KBM-7 (cell line): ENCODE measurements at regions not wholly inside any gene's neighbourhood (a gene's known extent, or its start where the extent isn't known, plus 50 kb on each side); places are given as distances from the start of the nearest gene placed in this dataset.

Experiments
- DNase-seq: peaks from one replicate; pipeline ENCODE4 v3.0.0-alpha.2; 2015
- in situ Hi-C: fragments of 300-500 bp; cut with MboI; formaldehyde crosslinking; loops from 2 replicates; pipeline ENCODE4 v1.14.3; 2020; ENCODE audit warnings: low sequenced_read_pairs, low pct_unique_long_range_greater_than_20kb, mixed read lengths

DNA sequence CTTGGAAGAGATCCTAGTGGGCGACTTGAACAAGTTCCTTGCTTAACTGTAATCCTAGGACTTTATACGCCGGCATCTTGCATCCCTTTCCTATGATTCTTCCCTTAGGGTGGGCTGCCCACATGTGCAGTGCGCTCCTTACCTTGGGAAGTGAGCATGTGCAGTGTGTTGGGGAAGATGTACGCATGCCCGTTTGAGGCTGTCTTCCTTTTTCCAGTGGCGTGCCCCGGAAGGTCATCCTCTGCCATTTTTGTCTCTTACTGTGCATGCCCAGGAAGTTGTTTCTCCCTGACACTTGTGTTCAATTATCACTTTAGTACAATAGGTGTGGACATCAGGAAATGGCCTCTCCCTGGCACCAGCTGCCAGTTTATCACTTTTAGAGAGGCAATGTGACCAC is 936.5 kb downstream of the TBC1D22A start:
- in situ Hi-C loops = no loop called here

DNA sequence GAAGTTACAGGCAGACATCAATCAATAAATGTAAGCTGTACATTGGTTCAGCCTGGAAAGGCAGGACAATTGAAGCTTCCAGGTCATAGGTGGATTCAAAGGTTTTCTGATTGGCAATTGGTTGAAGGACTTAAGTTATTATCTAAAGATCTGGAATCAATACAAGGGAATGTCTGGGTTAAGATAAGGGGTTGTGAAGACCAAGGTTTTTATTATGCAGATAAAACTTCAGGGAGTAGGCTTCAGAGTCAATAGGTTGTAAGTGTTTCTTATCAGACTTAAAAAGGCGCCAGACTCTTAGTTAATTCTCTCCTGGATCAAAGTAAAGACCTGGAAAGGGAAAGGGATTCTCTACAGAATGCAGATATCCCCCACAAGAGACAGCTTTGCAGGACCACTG is 935.4 kb downstream of the TBC1D22A start:
- in situ Hi-C loops = no loop called here
- DNase-seq = no peak

More for the DNA sequence above, 936.5 kb downstream of the TBC1D22A start:
- DNase-seq = no peak

DNA sequence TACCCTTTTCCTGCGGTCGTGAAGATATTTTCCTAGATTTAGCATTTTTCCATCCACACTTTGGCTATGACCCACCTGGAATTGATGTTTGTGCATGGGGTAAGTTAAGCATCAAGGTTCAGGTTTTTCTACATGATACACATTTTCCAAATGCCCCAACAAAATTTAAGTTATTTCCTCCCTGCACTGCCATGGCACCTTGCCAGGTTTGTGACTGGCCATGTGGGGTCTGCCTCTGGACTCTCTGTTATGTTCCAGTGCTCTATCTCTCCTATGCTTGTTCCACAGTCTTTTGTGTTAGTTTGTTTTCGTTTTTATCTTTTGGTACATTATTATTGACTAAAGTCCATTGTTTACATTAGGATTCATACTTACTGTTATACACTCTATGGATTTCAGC is 934.3 kb downstream of the TBC1D22A start:
- no peak for DNase-seq
- in situ Hi-C loops = no loop called here

DNA sequence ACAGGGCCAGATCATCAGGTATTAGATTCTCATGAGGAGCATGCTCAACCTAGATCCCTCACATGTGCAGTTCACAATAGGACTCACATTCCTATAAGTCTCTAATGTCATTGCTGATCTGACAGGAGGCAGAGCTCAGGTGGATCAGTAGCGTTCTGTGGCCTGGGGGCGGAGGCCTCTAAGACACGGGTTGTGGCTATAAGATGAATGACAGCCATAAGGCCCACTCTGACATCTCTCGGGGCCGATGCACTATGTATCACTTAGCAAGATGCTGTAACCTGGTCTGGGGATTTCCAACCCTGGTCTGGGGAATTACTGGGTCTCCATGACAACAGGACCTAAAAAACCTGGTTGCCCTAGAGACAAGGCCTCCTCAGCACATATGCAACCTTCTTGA is 932.7 kb downstream of the TBC1D22A start:
- DNase-seq = no peak
- in situ Hi-C loops = no loop called here

DNA sequence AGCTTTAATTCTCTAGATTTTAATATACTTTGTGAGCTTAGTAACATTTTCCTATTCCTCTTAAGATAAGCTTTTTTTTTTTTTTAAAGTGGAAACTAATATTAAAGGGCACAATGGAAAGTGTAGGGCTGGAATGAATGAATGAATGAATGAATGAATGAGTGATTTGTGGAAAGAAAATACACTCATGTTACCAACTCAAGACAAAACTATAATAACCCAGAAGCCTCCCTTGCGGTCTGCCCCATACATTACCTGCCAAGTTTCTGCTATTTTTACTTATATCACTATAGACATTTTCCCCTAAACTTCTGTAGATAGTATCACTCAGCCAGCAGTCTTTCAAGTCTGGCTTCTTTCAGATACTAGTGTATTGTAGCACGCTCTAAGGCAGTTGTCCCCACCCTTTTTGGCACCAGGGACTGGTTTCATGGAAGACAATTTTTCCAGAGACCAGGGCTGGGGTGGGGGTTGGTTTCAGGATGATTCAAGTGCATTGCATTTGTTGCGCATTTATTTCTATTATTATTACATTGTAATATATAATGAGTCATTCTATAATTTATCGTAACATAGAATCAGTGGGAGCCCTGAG is 932.2 kb downstream of the TBC1D22A start:
- in situ Hi-C loops = no loop called here
- DNase-seq = no peak

DNA sequence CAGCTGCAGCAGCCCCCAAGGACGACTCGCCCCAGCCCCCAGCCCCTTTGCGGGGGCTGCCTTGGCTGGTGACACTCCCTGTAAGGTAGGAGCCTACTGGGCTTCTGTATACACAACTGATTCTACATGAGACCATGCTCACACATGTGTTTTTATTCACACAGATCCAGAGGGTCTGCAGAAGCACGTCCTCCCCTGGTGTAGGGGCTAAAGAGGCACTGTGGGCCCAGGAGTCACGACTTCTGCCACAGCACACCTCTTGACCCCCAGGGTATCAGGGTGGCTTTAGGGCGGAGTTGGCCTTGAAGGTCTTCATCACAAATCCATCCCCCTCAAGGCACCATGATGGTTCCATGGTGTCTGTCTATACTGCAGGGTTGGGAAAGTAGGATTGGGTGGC is 931.2 kb downstream of the TBC1D22A start:
- in situ Hi-C loops = no loop called here
- no peak for DNase-seq

DNA sequence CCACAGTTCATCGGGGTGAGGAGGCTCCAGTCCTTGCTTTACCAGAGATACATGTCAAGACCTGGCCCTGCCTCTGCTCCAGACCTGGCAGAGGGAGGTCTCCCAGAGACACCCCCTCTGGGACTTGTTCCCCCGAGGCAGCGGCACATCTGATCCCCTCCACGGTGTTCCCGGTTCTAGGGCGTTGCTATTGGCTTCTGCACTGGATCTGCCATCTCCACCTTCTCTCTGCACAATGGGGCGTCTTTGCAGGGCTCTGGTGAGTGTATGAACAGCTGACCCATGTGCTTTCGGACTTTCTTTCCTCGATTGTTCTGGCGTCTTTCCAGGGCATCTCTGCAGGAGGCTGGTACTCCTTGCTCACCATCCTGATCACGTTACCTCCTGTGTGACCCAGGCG is 930.4 kb downstream of the TBC1D22A start:
- in situ Hi-C loops = no loop called here
- no peak for DNase-seq

DNA sequence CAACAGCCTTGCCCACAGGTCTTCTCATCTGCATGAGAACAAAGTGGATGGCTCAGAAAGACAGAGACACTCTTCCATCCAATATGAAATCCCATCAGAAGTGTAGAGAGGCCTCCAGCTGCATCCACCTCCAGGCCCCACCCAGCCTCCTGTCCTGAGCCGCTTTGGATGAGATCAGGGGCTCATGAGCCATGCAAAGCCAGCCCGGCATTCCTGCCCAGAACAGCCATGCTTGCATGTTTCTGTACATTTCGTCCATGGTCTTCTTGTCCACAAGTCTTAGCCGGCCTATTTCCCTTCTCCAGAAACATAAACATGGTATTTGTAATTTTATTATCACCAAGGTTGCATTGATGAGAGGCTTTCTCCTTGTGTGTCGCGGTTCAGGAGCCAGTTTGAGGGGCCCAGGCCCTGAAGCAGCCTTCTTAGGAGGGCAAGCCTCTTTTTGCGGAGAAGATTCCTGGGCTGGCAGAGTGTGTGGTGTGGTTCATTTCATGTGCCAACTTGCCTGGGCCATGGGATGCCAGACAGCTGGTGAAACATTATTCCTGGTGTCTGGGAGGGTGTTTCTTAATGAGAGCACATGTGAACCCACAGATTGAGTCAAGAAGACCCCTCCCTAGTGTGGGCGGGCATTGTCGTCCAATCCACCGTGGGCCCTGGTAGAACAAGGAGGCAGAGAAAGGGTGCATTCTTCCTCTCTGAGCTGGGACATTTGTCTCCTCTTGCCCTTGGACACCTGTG is 928.9 kb downstream of the TBC1D22A start:
- in situ Hi-C loops = no loop called here
- DNase-seq = no peak

DNA sequence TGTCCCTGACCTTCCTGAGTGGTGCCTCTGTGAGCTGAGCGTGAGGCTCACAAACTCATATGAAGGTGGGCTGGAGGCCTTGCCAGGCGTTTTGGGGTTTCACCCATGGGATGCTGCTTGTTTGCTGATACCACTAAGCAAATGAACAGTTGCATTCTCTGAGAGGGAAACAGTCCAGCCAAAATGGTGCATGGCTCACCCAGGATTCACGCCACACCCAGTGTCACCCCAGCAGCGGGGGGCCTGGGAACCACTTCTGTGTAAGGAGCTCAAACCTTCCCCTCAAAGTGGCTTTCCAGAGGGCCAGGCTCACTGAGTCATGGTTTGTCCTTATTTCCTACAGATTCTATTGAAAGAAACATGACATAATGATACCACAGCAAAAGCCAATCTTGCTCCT is 928.1 kb downstream of the TBC1D22A start:
- no peak for DNase-seq
- in situ Hi-C loops = no loop called here

DNA sequence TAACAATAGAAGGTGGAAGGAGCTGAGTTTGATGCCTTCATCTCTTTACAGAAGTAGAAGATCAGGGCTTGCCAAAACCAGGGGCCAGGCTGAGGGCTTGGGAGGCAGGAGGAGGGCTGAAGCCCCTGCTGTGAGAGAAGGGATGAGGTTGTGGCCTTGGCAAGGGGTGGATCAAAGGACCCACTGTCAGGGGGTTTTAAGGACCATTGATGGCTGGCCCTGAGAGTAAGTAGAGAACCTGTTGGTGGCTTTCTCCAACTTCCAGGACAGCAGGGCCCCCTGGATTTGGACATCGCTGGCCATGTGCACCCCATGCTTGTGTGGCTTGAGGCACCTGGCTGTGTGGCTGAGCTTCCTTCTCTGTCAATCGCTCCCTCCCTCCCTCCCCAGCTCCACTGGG is 927.7 kb downstream of the TBC1D22A start:
- in situ Hi-C loops = no loop called here
- DNase-seq = no peak

DNA sequence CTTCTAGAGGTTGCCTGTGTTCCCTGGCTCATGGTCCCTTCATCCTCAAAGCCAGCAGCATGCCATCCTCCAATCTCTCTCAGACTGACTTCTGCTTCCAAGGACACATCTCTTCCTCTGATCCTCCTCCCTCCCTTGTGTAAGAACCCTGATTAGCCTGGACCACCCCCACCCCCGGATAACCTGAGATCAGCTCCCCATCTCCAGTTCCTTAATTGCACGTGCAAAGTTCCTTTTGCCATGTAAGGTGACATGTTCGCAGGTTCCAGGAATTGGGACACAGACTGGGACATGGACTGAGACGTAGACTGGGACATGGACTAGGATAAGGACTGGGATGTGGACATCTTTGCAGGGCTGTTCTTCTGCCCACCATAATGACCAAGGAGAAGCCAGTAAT is 925.3 kb downstream of the TBC1D22A start:
- in situ Hi-C loops = no loop called here
- no peak for DNase-seq

DNA sequence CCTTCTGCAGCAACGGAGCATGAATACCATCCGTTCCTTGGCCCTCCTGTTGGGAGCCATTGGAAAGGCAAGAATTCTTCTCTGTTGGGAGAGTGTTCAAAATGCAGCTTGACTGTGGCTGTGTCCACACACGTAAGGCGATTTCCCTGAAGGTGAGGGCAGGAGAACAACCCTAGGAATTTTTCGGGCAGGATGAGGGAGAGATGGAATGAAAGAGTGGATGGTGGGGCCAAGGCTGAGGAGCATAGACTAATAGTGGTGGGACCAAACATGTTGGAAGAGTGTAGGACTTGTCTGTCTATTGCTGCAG is 924.9 kb downstream of the TBC1D22A start:
- in situ Hi-C loops = no loop called here
- no peak for DNase-seq

DNA sequence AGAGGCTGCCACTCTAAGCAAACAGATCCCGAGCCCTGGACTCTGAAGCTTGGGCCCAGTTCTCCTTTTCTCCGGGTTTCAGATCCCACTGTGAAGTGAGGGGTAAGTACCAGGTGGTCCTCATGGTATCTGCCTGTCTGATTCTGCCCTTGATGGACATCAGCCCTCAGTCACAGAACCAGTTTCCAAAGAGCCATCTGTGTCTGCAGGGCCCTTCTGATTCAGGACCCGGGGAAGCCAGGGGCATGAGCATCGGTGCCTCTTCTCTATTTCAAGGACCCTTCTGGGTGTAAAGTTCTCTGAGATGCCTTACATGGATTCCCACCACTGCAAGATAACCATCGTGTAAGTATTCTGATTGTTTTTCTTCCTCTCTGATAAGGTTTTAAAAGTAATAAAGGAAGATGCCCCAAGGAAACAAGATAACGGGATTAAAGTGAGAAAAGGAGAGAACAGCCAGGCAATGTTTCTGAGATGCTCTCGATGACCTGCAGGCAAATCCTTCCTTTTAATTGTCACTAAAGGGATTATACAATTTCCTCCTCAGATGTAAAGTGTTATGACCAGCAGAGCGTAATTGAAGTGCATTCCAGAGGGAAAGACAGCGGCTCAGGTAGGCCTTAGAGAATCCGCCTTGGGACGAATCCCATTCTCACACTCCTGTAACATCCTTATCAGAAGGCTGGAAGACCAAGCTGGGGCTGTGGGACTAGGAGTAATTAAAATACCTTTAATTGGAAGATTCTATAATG is 924.3 kb downstream of the TBC1D22A start:
- in situ Hi-C loops = no loop called here
- no peak for DNase-seq

DNA sequence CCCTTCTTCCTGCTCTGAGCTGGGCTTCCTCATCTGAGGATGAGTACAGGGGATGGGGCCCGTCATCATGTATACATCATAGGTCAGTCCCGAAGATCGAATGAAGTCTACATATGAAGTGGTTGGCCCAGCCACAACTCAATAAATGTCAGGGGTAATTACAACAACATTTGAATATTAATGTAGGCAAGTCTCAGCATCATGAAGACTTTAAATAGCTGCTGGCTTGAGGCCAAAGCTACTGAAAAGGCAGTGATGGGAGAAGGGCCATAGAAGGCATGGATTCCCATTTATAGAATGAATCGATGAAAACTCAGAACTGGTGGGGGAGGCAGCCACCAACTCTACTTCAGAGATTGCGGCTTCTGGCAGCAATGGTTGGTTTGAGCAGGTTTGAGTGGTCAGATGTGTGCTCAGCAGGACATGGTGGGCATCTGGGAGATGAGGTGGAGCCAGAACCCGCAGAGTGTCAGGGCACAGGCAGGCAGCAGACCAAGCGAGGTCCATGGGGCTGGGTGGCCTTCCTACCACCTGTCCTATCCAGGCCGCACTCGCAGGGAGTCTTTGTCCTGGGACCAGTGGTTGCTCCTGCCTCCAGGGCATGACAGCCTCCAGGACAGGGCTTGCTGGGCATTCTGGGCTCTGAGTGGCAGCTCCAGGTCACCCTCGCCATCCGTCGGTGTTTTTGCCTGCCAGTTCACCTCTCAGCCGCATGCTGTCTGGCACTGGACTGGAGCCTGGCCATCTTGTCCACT is 919.1 kb downstream of the TBC1D22A start:
- in situ Hi-C loops = no loop called here
- DNase-seq = no peak

DNA sequence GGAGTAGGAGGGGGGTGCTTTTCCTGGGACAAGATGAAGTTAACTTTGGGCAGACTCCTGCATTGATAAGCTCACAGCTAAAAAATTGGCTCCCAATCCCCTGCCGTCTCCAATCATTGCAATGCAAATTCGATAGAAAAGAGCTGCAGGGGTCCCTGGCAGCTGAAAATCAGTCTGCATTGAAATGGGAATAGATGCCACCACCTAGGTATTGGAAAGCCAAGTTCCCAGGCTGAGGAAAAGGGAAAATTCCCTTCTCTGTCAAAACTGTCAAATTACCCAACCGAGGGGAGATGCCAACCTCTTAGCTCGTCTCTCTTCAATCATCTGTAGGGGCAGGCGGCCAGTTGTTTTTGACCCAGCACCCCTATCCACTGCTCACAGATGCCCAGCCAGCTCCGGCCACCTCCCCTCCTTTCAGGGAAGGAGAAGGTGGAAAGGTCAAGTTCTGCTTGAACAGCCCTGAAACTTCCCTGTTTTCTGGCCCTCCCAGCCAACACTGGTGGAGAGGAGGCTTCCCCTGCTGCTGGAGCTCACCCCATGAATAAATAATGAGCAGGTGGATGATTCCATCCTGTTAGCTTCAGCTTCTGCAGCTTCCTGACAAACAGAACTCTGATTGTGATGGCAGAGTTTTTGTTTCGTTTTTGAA is 916.3 kb downstream of the TBC1D22A start:
- in situ Hi-C loops = no loop called here
- no peak for DNase-seq

DNA sequence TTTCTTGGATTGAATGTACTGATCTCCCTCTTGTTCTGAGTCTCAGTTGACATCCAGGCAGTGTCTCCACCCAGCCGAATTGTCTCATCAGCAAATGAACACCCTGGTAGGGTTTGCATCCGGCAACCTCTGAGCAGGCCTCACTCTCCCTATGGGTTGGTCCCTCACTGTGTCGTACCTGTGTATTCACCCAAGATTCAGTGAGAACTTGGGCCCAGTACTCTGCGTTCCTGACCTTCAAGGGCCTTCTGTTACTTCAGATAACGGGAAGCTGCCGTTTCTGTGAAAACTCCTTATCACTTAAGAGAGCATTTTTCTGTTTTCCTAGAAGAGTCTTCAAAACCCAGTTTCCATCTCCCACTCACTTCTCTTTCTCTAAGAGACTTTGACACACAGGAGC is 915.6 kb downstream of the TBC1D22A start:
- no peak for DNase-seq
- in situ Hi-C loops = no loop called here

DNA sequence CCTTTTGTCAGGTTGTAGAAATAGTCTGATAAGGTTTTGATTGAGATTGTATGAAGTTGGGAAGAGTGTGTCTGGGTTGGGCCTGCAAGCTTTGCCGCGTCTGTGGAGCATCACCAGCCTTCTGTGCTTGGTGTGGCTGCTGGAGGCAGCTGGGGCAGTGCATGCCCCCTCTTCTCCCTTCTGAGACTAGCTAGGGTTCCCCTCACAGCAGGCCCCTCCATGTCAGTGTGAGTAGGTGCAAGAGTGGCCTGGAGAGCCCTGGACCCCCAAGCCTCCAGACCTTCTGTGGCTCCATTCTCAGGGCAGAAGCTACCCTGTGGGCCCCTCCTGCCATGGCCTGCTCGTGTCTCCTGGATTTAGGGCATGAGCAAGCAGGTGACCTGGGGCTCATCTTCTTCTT is 914.2 kb downstream of the TBC1D22A start:
- in situ Hi-C loops = no loop called here
- DNase-seq = no peak

DNA sequence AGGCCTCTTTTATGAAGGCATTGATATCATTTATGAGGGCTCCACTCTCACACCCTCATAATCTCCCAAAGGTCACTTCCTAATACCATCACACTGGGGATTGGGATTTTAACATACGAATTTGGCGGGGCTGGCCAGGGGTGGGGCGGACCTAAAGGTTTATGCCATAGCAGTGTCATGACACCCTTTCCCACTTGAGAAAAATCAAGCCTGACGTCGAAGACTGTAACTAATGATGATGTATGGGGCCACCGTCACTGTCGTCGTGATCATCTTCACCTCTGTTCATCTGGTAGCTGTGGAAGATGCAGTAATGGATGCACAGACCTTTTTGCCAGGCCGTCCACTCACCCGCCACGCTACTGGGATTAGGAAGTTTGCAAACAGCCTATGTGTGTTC is 912.1 kb downstream of the TBC1D22A start:
- in situ Hi-C loops = no loop called here
- DNase-seq = no peak

DNA sequence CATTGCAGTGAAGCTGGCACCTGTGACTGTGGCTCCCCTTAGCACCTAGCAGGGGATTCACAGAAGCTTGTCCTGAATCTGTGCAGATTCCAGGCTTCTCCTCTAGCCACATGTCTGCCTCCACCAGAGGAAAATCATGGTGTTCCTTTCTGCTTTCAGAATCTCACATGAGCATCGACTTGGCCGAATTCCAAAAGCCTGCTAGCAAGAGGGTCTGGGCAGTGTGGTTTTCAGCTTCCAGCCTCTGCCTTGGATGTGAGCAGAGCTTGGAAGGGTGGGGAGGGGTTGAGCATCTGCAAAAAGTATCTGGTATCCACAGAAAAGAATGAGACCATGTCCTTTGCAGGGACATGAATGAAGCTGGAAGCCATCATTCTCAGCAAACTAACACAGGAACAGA is 911.1 kb downstream of the TBC1D22A start:
- in situ Hi-C loops = no loop called here
- DNase-seq = no peak

DNA sequence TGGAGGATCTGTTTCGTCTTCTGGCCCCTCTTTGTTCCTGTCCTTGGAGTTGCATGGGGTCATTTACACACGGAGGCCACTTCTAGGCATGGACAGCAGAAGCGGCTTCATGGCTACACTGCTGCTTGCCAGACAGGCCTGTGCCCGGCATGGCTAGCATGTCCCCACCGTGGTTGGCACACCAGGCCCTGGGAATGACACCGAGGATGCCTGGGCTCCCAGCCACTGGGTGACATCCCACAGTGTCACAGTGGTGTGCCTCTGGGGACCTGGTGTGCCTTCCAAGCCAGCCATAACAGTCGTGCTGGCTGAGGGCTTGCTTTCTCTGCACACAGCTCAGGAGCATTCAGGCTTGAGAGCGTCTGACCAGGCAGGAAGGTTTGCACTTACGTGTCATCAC is 910.1 kb downstream of the TBC1D22A start:
- in situ Hi-C loops = no loop called here
- no peak for DNase-seq
